ENCODE measurements at regions not wholly inside any gene's neighbourhood (a gene's known extent, or its start where the extent isn't known, plus 50 kb on each side); places are given as distances from the start of the nearest gene placed in this dataset.

GRCh38 chr21:14613486-14614224, 67.5 kb upstream of the SAMSN1 start:
- no peak for TF ChIP-seq EZH2 (IDR thresholded peaks at IDR 0.05)
- TF ChIP-seq POLR2AphosphoS5 (IDR thresholded peaks at IDR 0.05; ENCODE audit: borderline replicate concordance, low read depth, low read length), result no peak
- no peak for TF ChIP-seq FOXP2 (optimal IDR thresholded peaks at IDR 0.05; ENCODE audit: control extremely low read depth, extremely low read length, insufficient read depth)
